GM21737 (cell line): ENCODE measurements at regions not wholly inside any gene's neighbourhood (a gene's known extent, or its start where the extent isn't known, plus 50 kb on each side); places are given as distances from the start of the nearest gene placed in this dataset.

Experiments
- ATAC-seq: cut with Tn5 transposase; IDR thresholded peaks from one replicate; pipeline ENCODE4 v1.9.1; 2021; ENCODE audit warnings: mild to moderate bottlenecking, moderate library complexity; ENCODE audit not compliant: unreplicated experiment

DNA sequence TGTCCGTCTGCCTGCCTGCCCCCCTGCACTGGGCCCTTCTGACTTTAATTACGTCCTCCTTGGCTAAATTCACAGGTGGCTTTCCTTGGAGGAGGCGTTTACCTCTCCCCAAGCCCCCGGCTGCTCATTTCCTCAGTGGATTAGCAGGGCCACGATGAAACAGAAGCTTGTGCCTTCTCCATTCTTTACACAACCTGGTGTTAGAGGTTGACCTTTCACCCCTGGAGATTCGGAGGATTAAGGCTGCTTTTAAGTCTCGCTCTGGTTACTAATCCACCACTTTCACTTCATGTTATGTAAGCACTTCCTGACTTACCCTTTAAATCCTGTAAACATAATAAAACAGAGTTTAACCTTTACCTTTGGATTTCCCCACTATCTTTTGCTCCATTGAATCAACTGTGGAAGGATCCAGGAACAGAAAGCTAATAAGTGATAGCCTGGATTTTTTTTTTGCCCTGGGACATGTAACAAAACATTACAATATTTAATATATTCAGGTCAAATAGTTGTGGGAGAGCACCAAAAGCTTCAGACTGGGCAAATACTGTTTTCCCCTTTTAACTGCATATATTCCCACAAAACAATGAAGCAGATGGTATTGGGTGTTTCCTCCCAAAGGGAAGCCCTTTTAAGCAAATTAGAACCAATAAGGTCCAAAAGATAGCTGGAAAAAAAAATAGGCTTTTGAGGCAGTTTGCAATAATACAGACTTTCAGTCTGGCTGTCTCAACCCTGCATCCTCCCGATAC is 370.2 kb downstream of the EN1 start:
- no peak for ATAC-seq

DNA sequence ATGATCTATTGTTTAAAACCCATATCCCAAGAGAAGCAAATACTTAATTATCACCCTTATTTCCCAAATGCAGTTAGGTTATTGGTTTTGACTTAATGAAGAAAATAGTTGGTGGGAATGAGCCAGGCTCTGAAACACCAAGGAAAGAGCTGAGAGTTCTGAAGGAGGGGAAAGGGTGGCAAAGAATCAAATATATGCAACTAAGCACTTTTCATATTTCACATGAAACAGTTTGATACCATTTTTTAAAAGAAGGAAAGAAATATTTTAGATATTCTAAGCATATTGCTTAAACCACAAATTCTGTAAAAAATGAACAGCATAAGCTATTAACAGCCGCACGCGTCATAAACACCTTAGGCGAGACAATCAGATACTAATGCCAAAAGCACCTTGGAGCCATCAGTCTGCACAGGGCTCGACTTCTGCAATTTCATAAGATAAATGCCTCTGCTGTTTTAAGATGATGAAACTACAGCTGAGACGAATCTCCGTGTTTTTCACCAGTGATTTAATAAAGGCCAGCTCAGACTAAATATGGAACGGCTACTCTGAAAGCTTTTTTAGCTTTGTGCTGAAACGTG is 371.7 kb downstream of the EN1 start:
- ATAC-seq = no peak

DNA sequence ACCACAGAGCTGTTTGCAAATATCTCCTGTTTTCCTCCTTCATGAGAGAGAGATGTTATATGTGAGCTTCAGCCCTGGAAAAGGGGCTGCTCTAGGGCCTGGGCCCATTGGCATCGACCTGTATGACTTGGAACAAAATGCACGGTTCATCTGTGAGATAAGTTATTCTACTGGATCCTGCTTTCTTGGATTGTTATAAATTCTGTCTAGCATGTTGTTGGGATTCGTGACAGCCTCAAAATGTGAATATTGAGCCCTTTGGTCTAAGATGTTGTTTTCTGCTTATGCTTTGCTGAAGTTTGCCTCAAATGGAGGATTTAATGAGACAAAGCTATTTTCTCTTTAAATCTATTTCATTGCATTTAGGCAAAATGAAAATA is 372.9 kb downstream of the EN1 start:
- ATAC-seq = no peak

GRCh38 chr2:118473846-118474540 is 373.5 kb downstream of the EN1 start:
- no peak for ATAC-seq

GRCh38 chr2:118473241-118473640 is 374.2 kb downstream of the EN1 start:
- no peak for ATAC-seq

DNA sequence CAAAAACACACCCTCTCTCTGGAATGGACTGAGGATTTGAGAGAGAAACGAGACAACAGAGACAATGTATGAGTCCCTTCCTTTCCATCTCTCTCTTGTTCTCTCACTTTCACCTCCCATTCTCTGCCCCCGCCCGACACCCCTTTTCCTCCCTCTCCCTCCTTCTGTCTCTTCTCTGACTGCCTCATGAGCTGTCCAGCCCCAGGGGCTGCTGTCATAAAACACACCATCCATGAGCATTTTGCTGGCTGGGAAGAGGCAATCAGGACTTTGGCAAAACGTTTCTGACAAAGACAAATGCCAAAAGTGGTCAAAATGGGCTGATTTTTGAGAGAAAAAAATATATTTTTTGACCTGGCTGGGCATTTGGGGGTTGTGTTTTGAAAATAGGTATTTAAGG is 377.2 kb downstream of the EN1 start:
- no peak for ATAC-seq

DNA sequence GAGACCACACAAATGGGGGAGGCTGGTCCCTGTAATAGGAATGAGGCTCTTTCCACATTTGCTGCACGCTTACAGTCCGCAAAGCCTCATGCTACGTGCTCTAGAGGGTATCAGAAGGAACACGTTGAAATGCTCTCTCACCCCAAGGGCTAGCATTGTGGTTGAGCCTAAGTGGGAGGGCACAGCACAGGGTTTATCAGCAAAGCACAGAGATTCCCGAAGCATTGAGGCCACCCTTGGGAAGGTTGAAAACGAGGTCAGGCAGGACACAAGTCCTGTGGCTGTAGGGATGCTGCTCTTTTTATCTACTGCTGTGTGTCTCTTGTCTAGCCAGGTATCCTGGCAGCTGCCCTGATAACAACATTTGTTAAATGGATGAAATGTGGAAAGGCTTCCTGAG is 378.3 kb downstream of the EN1 start:
- ATAC-seq = no peak

GRCh38 chr2:118464546-118465265 is 376.4 kb downstream of the INSIG2 start:
- ATAC-seq = no peak

- ATAC-seq = no peak
Measured at GRCh38 chr2:118464046-118464445, 375.8 kb downstream of the INSIG2 start.

- no peak for ATAC-seq
Measured at GRCh38 chr2:118460425-118460824, 372.2 kb downstream of the INSIG2 start.

DNA sequence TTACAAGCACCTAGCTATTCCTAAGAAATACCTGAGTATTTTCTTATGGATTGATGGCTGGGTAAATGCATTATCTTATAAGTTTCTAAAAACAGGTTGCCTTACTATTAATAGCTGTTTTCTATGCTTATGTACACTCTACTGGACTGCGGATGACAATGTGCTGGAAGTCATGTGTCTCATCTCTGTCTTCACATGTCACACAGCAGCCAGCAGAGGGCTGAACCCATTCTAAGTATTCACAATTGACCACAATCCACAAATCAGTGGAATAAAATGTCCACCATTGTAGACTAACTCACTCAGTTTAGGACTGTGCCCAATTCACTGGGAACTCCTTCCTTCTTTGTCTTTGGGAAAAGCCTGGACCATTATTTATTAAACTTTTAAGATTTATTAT is 371.2 kb downstream of the INSIG2 start:
- ATAC-seq = no peak

GRCh38 chr2:118457951-118458350 is 369.7 kb downstream of the INSIG2 start:
- ATAC-seq = no peak

GRCh38 chr2:118449401-118449800 is 361.1 kb downstream of the INSIG2 start:
- ATAC-seq = no peak

DNA sequence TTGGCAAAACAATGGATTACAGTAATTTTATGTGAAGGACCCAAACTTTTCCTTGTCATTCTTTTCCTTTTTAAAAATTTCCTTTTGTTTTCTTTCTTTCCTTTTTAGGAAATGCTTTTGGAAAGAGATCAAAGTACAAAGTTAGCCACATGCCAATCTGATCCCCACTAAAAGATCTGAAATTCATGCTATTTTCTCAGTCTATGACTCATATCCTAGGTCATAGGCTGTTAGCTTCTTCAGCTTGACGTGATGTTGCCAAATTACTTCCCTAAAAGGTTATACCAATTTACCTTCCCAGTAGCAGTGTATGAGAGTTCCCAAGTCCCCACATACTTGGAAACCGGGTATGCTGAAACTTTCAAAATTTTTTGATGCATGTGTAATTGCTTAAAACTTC is 355.3 kb downstream of the INSIG2 start:
- no peak for ATAC-seq

DNA sequence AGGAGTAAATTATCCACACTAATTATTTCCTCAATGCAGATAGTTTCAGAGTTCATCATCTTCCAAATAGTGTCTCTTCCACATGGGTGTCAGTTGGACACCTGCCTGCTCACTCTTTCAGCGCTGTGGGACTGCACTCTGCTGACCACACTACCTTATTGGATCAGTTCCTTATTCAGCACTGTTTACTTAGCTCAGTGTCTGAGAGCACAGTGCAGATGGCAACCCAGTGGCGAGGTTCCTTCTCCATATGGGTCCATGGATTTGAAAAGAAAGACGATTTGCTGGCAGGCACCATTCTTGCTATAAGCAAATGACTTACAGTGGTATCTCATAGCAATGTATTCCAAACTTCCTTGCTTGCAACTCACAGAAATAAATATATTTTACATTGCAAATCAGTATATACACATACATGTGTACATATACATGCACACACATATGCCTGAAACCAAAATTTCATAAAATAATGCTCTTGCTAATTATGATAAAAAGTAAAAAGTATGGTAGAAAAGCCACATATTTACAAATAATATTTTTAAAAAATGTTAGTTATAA is 354.8 kb downstream of the INSIG2 start:
- ATAC-seq = no peak

- ATAC-seq = no peak
Measured at GRCh38 chr2:118442046-118442445, 353.8 kb downstream of the INSIG2 start.

GRCh38 chr2:118440404-118441098 is 352.3 kb downstream of the INSIG2 start:
- no peak for ATAC-seq

- ATAC-seq = no peak
Measured at GRCh38 chr2:118437501-118437900, 349.2 kb downstream of the INSIG2 start.

- no peak for ATAC-seq
Measured at GRCh38 chr2:118431997-118432396, 343.7 kb downstream of the INSIG2 start.

DNA sequence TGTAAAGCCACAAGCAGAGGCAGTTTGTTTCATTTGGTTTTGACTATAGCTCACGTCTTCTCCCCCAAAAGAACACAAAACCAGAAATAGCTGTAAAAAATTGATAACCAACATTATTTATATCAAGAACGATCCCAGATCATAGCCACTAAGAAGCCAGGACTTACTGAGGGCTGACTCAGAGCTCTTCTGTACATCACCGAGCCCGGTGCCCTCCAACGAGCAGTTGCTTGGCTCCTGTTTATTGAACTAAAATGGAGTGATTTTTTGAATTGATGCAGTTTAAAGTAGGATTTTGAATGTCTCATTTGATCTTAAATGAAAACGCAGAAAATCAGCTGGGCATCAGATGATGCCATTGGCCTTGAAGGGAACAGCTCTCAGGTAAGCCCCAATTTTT is 343.3 kb downstream of the INSIG2 start:
- no peak for ATAC-seq

DNA sequence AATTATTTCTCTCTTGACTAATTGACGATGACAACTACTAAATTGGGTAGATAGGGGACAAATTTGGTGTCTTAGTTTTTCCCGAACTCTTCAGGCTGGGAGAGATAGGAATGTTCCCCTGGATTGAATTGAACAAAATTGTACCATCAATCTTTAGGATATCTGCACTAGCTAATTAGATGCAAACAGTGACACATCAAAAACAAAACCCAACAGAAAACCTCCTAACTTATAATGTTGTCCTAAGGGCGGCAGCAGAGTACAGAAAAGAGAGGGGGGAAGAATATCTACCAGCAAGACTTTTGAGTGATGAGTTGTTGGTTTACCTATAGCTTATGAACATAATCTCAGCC is 342.9 kb downstream of the INSIG2 start:
- ATAC-seq = no peak
